WTC11 (cell line): ENCODE measurements at regions not wholly inside any gene's neighbourhood (a gene's known extent, or its start where the extent isn't known, plus 50 kb on each side); places are given as distances from the start of the nearest gene placed in this dataset.

Experiments used
- ATAC-seq: fragments of 200-7000 bp; cut with Tn5 transposase; 2 replicates; pipeline ENCODE4 v1.10.0; 2021; ENCODE audit warnings: mild to moderate bottlenecking, moderate library complexity
- CTCF ChIA-PET: fragments of 300-600 bp; sonication (Branson Sonifier 250); formaldehyde crosslinking; loops from one replicate; lab custom pipeline; 2021; ENCODE audit warnings: antibody characterized with exemption; lab: Charles Lee
- POLR2A ChIA-PET: fragments of 350-600 bp; sonication (Branson Sonifier 250); formaldehyde crosslinking; loops from one replicate; lab custom pipeline; 2021; ENCODE audit warnings: antibody characterized with exemption; lab: Charles Lee
- DNase-seq: peaks from one replicate; pipeline ENCODE4 v3.0.0; 2021; ENCODE audit warnings: low spot score
- H3K27ac Mint-ChIP-seq: 2 replicates; pipeline ENCODE4 v1.8.0; 2021; ENCODE audit warnings: mixed read lengths
- H3K27me3 Mint-ChIP-seq: 2 replicates; pipeline ENCODE4 v1.8.0; 2021; ENCODE audit warnings: low read depth, mild to moderate bottlenecking, moderate library complexity, mixed read lengths
- H3K36me3 Mint-ChIP-seq: 2 replicates; pipeline ENCODE4 v1.8.0; 2021; ENCODE audit warnings: mixed read lengths
- H3K4me1 Mint-ChIP-seq: 2 replicates; pipeline ENCODE4 v1.8.0; 2022; ENCODE audit warnings: mixed read lengths
- H3K4me3 Mint-ChIP-seq: 2 replicates; pipeline ENCODE4 v1.8.0; 2021; ENCODE audit warnings: mild to moderate bottlenecking, moderate library complexity, mixed read lengths
- H3K9me3 Mint-ChIP-seq: 2 replicates; pipeline ENCODE4 v1.8.0; 2021; ENCODE audit warnings: mixed read lengths
- ATF1 ChIP-seq: sonication (generic); formaldehyde crosslinking; IDR thresholded peaks from 2 replicates; pipeline ENCODE4 v1.8.1; 2023; ENCODE audit warnings: mild to moderate bottlenecking, moderate library complexity, missing genetic modification reagents
- CREB1 ChIP-seq: sonication (generic); formaldehyde crosslinking; IDR thresholded peaks from 2 replicates; pipeline ENCODE4 v1.8.0; 2023; ENCODE audit warnings: mild to moderate bottlenecking, missing genetic modification reagents
- CREM ChIP-seq: sonication (generic); formaldehyde crosslinking; IDR thresholded peaks from 2 replicates; pipeline ENCODE4 v1.8.1; 2022; ENCODE audit warnings: mild to moderate bottlenecking, missing genetic modification reagents, moderate library complexity
- EMX1 ChIP-seq: fragments of 250-450 bp; sonication (Bioruptor Pico); IDR thresholded peaks from 2 replicates; pipeline ENCODE4 v1.8.0; 2021; ENCODE audit warnings: mild to moderate bottlenecking
- GRHL2 ChIP-seq: fragments of 250-450 bp; sonication (Bioruptor Pico); IDR thresholded peaks from 2 replicates; pipeline ENCODE4 v1.8.0; 2022; ENCODE audit warnings: mild to moderate bottlenecking, moderate library complexity; ENCODE audit not compliant: insufficient replicate concordance, severe bottlenecking
- IRF2 ChIP-seq: sonication (generic); formaldehyde crosslinking; IDR thresholded peaks from 2 replicates; pipeline ENCODE4 v1.8.0; 2022; ENCODE audit warnings: low read depth, missing genetic modification reagents, borderline replicate concordance
- MYBL2 ChIP-seq: sonication (generic); formaldehyde crosslinking; IDR thresholded peaks from 2 replicates; pipeline ENCODE4 v1.8.1; 2023; ENCODE audit warnings: mild to moderate bottlenecking, moderate library complexity, missing genetic modification reagents
- NR1H2 ChIP-seq: sonication (generic); formaldehyde crosslinking; IDR thresholded peaks from 2 replicates; pipeline ENCODE4 v1.9.0; 2021; ENCODE audit warnings: mild to moderate bottlenecking, moderate library complexity, missing genetic modification reagents
- RORB ChIP-seq: fragments of 250-450 bp; sonication (Bioruptor Pico); IDR thresholded peaks from 2 replicates; pipeline ENCODE4 v1.9.0; 2021; ENCODE audit warnings: mild to moderate bottlenecking
- SMAD3 ChIP-seq: sonication (generic); formaldehyde crosslinking; IDR thresholded peaks from 2 replicates; pipeline ENCODE4 v1.8.0; 2022; ENCODE audit warnings: missing genetic modification reagents, mild to moderate bottlenecking, borderline replicate concordance
- TCF7 ChIP-seq: sonication (generic); formaldehyde crosslinking; IDR thresholded peaks from 2 replicates; pipeline ENCODE4 v1.8.0; 2022; ENCODE audit warnings: mild to moderate bottlenecking, low read depth, missing genetic modification reagents, moderate library complexity
- TEAD1 ChIP-seq: sonication (generic); formaldehyde crosslinking; IDR thresholded peaks from 2 replicates; pipeline ENCODE4 v1.8.0; 2022; ENCODE audit warnings: mild to moderate bottlenecking, missing genetic modification reagents
- ZBTB21 ChIP-seq: sonication (generic); formaldehyde crosslinking; IDR thresholded peaks from 2 replicates; pipeline ENCODE4 v1.8.1; 2023; ENCODE audit warnings: mild to moderate bottlenecking, missing genetic modification reagents, borderline replicate concordance
- ZNF219 ChIP-seq: sonication (generic); formaldehyde crosslinking; IDR thresholded peaks from 2 replicates; pipeline ENCODE4 v1.8.0; 2023; ENCODE audit warnings: missing genetic modification reagents, mild to moderate bottlenecking, borderline replicate concordance
- ZNF263 ChIP-seq: sonication (generic); formaldehyde crosslinking; IDR thresholded peaks from 2 replicates; pipeline ENCODE4 v1.8.1; 2022; ENCODE audit warnings: low read depth, mild to moderate bottlenecking, moderate library complexity, missing genetic modification reagents
- ZNF317 ChIP-seq: sonication (generic); formaldehyde crosslinking; IDR thresholded peaks from 2 replicates; pipeline ENCODE4 v1.8.1; 2023; ENCODE audit warnings: low read depth, mild to moderate bottlenecking, moderate library complexity, missing genetic modification reagents, borderline replicate concordance
- ZNF423 ChIP-seq: fragments of 250-450 bp; sonication (Bioruptor Pico); IDR thresholded peaks from 2 replicates; pipeline ENCODE4 v2.1.2; 2022; ENCODE audit warnings: mild to moderate bottlenecking, moderate library complexity
- TF ChIP-seq, protein P1 (sequence below): fragments of 200-600 bp; IDR thresholded peaks from 2 replicates; pipeline ENCODE4 v1.8.0; 2022; ENCODE audit warnings: antibody characterized with exemption
- TF ChIP-seq, protein P2 (sequence below): sonication (generic); formaldehyde crosslinking; IDR thresholded peaks from 2 replicates; pipeline ENCODE4 v1.8.1; 2023; ENCODE audit warnings: mild to moderate bottlenecking, missing genetic modification reagents
- TF ChIP-seq, protein P3 (sequence below): sonication (generic); formaldehyde crosslinking; IDR thresholded peaks from 2 replicates; pipeline ENCODE4 v1.8.1; 2023; ENCODE audit warnings: mild to moderate bottlenecking, missing genetic modification reagents, borderline replicate concordance
- TF ChIP-seq, protein P4 (sequence below): sonication (generic); formaldehyde crosslinking; IDR thresholded peaks from 2 replicates; pipeline ENCODE4 v1.8.1; 2022; ENCODE audit warnings: low read depth, missing genetic modification reagents, borderline replicate concordance
- TF ChIP-seq, protein P5 (sequence below): sonication (generic); formaldehyde crosslinking; IDR thresholded peaks from 2 replicates; pipeline ENCODE4 v1.8.0; 2022; ENCODE audit warnings: mild to moderate bottlenecking, missing genetic modification reagents
- TF ChIP-seq, protein P6 (sequence below): sonication (generic); formaldehyde crosslinking; IDR thresholded peaks from 2 replicates; pipeline ENCODE4 v1.8.0; 2022; ENCODE audit warnings: mild to moderate bottlenecking, missing genetic modification reagents
- TF ChIP-seq, protein P7 (sequence below): sonication (generic); formaldehyde crosslinking; IDR thresholded peaks from 2 replicates; pipeline ENCODE4 v1.8.1; 2022; ENCODE audit warnings: mild to moderate bottlenecking, moderate library complexity, missing genetic modification reagents

DNA sequence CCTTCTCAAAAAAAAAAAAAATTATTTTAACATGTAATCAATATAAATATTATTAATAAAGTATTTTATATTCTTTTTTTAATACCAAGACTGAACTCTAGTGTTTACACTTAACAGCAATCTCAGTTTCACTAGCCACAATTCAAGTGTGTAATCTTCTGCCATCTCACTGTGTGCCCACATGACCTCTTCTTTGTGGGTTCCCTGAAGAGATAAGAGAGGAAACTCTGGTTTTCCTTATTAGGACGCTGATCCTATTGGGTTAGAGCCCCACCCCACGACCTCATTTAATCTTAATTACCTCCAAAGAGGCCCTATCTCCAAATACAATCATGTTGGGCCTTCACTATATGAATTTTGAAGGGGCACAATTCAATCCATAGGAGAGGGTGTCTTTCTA, 177.6 kb downstream of the STK31 start:
- CTCF ChIA-PET = no interaction called here
- TF ChIP-seq ZNF263 (CRISPR knock-in tag) (no peak), ZNF317 (no peak), ATF1 (CRISPR knock-in tag) (no peak), GRHL2 (CRISPR knock-in tag) (no peak), CREB1 (CRISPR knock-in tag) (no peak), IRF2 (CRISPR knock-in tag) (no peak), TCF7 (no peak), ZNF423 (CRISPR knock-in tag) (no peak)
- TF ChIP-seq, protein P1, sequence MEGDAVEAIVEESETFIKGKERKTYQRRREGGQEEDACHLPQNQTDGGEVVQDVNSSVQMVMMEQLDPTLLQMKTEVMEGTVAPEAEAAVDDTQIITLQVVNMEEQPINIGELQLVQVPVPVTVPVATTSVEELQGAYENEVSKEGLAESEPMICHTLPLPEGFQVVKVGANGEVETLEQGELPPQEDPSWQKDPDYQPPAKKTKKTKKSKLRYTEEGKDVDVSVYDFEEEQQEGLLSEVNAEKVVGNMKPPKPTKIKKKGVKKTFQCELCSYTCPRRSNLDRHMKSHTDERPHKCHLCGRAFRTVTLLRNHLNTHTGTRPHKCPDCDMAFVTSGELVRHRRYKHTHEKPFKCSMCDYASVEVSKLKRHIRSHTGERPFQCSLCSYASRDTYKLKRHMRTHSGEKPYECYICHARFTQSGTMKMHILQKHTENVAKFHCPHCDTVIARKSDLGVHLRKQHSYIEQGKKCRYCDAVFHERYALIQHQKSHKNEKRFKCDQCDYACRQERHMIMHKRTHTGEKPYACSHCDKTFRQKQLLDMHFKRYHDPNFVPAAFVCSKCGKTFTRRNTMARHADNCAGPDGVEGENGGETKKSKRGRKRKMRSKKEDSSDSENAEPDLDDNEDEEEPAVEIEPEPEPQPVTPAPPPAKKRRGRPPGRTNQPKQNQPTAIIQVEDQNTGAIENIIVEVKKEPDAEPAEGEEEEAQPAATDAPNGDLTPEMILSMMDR = no peak
- H3K36me3 Mint-ChIP-seq = no peaks in the 10 kb centered on the region

DNA sequence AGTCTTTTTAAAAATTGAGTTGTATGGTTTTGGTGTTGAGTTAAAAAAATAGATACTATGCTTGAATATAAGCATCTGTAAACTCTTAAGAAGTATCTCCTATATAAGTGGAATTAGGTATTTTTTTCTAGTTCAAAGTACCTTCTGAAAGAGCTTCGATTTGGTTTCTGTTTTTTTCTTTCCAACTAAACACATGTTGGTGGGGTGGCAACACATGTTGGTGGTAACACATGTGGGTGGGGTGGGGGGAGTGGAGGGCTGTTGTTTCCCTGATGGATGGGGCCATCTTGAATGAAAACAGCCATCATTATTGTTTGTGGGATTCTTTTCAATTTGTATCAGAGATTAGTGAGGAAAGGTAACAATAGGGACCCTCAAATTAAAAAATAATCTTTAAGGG, 178.9 kb downstream of the STK31 start:
- peaks cover 3% of the 10 kb centered on the region; the same call in 1 of the 2 replicates for H3K9me3 Mint-ChIP-seq
- H3K4me3 Mint-ChIP-seq = no peak overlapping the region
- H3K4me1 Mint-ChIP-seq = peaks cover 3% of the 10 kb centered on the region; the same call in 1 of the 2 replicates
- no peak overlapping the region for H3K27ac Mint-ChIP-seq
- DNase-seq (no peak), ATAC-seq (no peak)
- CTCF ChIA-PET = interaction anchor here (1.5 kb wide), 1 partner anchor 26 kb away, joined by 5 read pairs; no protein-coding TSS in a partner anchor
- H3K27me3 Mint-ChIP-seq = no peaks in the 10 kb centered on the region
- POLR2A ChIA-PET = interaction anchor here (1.1 kb wide), 1 partner anchor 100 kb away, joined by 4 read pairs; no protein-coding TSS in a partner anchor
- no peaks in the 10 kb centered on the region for H3K36me3 Mint-ChIP-seq
- no peak for TF ChIP-seq ZBTB21 (CRISPR knock-in tag)
- no peak for TF ChIP-seq NR1H2 (CRISPR knock-in tag)
- TF ChIP-seq, protein P2, sequence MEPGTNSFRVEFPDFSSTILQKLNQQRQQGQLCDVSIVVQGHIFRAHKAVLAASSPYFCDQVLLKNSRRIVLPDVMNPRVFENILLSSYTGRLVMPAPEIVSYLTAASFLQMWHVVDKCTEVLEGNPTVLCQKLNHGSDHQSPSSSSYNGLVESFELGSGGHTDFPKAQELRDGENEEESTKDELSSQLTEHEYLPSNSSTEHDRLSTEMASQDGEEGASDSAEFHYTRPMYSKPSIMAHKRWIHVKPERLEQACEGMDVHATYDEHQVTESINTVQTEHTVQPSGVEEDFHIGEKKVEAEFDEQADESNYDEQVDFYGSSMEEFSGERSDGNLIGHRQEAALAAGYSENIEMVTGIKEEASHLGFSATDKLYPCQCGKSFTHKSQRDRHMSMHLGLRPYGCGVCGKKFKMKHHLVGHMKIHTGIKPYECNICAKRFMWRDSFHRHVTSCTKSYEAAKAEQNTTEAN (CRISPR knock-in tag) = no peak
- TF ChIP-seq, protein P3, sequence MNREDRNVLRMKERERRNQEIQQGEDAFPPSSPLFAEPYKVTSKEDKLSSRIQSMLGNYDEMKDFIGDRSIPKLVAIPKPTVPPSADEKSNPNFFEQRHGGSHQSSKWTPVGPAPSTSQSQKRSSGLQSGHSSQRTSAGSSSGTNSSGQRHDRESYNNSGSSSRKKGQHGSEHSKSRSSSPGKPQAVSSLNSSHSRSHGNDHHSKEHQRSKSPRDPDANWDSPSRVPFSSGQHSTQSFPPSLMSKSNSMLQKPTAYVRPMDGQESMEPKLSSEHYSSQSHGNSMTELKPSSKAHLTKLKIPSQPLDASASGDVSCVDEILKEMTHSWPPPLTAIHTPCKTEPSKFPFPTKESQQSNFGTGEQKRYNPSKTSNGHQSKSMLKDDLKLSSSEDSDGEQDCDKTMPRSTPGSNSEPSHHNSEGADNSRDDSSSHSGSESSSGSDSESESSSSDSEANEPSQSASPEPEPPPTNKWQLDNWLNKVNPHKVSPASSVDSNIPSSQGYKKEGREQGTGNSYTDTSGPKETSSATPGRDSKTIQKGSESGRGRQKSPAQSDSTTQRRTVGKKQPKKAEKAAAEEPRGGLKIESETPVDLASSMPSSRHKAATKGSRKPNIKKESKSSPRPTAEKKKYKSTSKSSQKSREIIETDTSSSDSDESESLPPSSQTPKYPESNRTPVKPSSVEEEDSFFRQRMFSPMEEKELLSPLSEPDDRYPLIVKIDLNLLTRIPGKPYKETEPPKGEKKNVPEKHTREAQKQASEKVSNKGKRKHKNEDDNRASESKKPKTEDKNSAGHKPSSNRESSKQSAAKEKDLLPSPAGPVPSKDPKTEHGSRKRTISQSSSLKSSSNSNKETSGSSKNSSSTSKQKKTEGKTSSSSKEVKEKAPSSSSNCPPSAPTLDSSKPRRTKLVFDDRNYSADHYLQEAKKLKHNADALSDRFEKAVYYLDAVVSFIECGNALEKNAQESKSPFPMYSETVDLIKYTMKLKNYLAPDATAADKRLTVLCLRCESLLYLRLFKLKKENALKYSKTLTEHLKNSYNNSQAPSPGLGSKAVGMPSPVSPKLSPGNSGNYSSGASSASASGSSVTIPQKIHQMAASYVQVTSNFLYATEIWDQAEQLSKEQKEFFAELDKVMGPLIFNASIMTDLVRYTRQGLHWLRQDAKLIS = no peak
- TF ChIP-seq RORB = no peak
- TF ChIP-seq, protein P4, sequence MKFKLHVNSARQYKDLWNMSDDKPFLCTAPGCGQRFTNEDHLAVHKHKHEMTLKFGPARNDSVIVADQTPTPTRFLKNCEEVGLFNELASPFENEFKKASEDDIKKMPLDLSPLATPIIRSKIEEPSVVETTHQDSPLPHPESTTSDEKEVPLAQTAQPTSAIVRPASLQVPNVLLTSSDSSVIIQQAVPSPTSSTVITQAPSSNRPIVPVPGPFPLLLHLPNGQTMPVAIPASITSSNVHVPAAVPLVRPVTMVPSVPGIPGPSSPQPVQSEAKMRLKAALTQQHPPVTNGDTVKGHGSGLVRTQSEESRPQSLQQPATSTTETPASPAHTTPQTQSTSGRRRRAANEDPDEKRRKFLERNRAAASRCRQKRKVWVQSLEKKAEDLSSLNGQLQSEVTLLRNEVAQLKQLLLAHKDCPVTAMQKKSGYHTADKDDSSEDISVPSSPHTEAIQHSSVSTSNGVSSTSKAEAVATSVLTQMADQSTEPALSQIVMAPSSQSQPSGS (CRISPR knock-in tag) = no peak
- no peak for TF ChIP-seq ZNF263 (CRISPR knock-in tag)
- no peak for TF ChIP-seq CREM (CRISPR knock-in tag)
- TF ChIP-seq EMX1 = no peak
- TF ChIP-seq, protein P5, sequence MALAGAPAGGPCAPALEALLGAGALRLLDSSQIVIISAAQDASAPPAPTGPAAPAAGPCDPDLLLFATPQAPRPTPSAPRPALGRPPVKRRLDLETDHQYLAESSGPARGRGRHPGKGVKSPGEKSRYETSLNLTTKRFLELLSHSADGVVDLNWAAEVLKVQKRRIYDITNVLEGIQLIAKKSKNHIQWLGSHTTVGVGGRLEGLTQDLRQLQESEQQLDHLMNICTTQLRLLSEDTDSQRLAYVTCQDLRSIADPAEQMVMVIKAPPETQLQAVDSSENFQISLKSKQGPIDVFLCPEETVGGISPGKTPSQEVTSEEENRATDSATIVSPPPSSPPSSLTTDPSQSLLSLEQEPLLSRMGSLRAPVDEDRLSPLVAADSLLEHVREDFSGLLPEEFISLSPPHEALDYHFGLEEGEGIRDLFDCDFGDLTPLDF (CRISPR knock-in tag) = no peak
- no peak for TF ChIP-seq CREB1 (CRISPR knock-in tag)
- TF ChIP-seq, protein P6, sequence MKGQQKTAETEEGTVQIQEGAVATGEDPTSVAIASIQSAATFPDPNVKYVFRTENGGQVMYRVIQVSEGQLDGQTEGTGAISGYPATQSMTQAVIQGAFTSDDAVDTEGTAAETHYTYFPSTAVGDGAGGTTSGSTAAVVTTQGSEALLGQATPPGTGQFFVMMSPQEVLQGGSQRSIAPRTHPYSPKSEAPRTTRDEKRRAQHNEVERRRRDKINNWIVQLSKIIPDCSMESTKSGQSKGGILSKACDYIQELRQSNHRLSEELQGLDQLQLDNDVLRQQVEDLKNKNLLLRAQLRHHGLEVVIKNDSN = no peak
- TF ChIP-seq, protein P7, sequence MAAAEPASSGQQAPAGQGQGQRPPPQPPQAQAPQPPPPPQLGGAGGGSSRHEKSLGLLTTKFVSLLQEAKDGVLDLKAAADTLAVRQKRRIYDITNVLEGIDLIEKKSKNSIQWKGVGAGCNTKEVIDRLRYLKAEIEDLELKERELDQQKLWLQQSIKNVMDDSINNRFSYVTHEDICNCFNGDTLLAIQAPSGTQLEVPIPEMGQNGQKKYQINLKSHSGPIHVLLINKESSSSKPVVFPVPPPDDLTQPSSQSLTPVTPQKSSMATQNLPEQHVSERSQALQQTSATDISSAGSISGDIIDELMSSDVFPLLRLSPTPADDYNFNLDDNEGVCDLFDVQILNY (CRISPR knock-in tag) = no peak
- TF ChIP-seq ZNF317 = no peak
- no peak for TF ChIP-seq SMAD3 (CRISPR knock-in tag)
- no peak for TF ChIP-seq ZNF219
- TF ChIP-seq MYBL2 = no peak
- no peak for TF ChIP-seq TEAD1 (CRISPR knock-in tag)

More for the DNA sequence above, 177.6 kb downstream of the STK31 start:
- DNase-seq (no peak), ATAC-seq (no peak)
- POLR2A ChIA-PET = no interaction called here
- Mint-ChIP-seq H3K4me1 (peaks cover 3% of the 10 kb centered on the region; the same call in 1 of the 2 replicates), H3K27ac (no peak overlapping the region), H3K27me3 (no peaks in the 10 kb centered on the region), H3K4me3 (no peak overlapping the region), H3K9me3 (peaks cover 3% of the 10 kb centered on the region; the same call in 1 of the 2 replicates)
